ENCODE measurements at regions not wholly inside any gene's neighbourhood (a gene's known extent, or its start where the extent isn't known, plus 50 kb on each side); places are given as distances from the start of the nearest gene placed in this dataset.

DNA sequence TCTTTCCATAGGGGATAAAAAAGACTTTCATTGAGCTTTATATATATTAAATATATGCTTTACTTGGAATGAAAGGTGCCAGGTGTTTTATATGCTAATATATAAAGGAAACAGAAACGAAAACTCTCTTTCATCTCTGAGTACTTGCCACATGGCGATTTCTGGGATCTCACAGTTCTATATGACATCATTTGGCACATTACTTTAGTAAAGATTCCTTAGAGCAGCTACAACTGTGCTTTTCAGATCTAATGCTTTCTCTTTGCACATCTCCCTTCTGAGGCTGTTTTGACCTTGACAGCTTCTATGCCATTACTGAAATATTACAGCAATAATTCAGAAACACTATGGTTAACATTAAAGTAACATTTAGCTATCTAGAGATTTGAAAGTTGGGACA lies 1082.9 kb upstream of the CDH2 start:
- Mint-ChIP-seq H3K9me3 (ENCODE audit: unreplicated experiment) (no peaks in the 10 kb centered on the region), H3K27ac (ENCODE audit: low read depth, unreplicated experiment) (no peak overlapping the region), H3K4me3 (ENCODE audit: unreplicated experiment) (no peak overlapping the region), H3K4me1 (ENCODE audit: insufficient read depth, unreplicated experiment) (no peaks in the 10 kb centered on the region), H3K36me3 (ENCODE audit: insufficient read depth, unreplicated experiment) (no peaks in the 10 kb centered on the region), H3K27me3 (ENCODE audit: insufficient read depth, unreplicated experiment) (no peaks in the 10 kb centered on the region)
- intact Hi-C loops (cut with micrococcal nuclease): no loop called here
- no TSS peak for BruUV-seq (replicated peaks)
- TF ChIP-seq, protein P1, sequence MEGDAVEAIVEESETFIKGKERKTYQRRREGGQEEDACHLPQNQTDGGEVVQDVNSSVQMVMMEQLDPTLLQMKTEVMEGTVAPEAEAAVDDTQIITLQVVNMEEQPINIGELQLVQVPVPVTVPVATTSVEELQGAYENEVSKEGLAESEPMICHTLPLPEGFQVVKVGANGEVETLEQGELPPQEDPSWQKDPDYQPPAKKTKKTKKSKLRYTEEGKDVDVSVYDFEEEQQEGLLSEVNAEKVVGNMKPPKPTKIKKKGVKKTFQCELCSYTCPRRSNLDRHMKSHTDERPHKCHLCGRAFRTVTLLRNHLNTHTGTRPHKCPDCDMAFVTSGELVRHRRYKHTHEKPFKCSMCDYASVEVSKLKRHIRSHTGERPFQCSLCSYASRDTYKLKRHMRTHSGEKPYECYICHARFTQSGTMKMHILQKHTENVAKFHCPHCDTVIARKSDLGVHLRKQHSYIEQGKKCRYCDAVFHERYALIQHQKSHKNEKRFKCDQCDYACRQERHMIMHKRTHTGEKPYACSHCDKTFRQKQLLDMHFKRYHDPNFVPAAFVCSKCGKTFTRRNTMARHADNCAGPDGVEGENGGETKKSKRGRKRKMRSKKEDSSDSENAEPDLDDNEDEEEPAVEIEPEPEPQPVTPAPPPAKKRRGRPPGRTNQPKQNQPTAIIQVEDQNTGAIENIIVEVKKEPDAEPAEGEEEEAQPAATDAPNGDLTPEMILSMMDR (IDR thresholded peaks at IDR 0.05; ENCODE audit: unreplicated experiment): no peak
- CTCF ChIA-PET: interaction anchor here (0.6 to 1.1 kb wide), 3 partner anchors 16 to 223 kb away, joined by 3 to 4 read pairs (median 3); no protein-coding TSS in a partner anchor
- POLR2A ChIA-PET: no interaction called here
- DNase-seq (ENCODE audit: unreplicated experiment): no peak

- ChIA-PET CTCF (no interaction called here), POLR2A (interaction anchor here (0.6 kb wide), 1 partner anchor 47 kb away, joined by 4 read pairs; no protein-coding TSS in a partner anchor)
- no peaks in the 10 kb centered on the region for H3K9me3 Mint-ChIP-seq (ENCODE audit: unreplicated experiment)
- no peaks in the 10 kb centered on the region for H3K4me1 Mint-ChIP-seq (ENCODE audit: insufficient read depth, unreplicated experiment)
- H3K27me3 Mint-ChIP-seq (ENCODE audit: insufficient read depth, unreplicated experiment): no peaks in the 10 kb centered on the region
- H3K36me3 Mint-ChIP-seq (ENCODE audit: insufficient read depth, unreplicated experiment): no peaks in the 10 kb centered on the region
- DNase-seq (ENCODE audit: unreplicated experiment): no peak
- no peak overlapping the region for H3K27ac Mint-ChIP-seq (ENCODE audit: low read depth, unreplicated experiment)
- no peak overlapping the region for H3K4me3 Mint-ChIP-seq (ENCODE audit: unreplicated experiment)
- TF ChIP-seq, protein P1 (IDR thresholded peaks at IDR 0.05; ENCODE audit: unreplicated experiment): no peak
- no TSS peak for BruUV-seq (replicated peaks)
- intact Hi-C loops (cut with micrococcal nuclease): no loop called here
Measured at GRCh38 chr18:29254123-29254522, 1077.2 kb upstream of the CDH2 start.

DNA sequence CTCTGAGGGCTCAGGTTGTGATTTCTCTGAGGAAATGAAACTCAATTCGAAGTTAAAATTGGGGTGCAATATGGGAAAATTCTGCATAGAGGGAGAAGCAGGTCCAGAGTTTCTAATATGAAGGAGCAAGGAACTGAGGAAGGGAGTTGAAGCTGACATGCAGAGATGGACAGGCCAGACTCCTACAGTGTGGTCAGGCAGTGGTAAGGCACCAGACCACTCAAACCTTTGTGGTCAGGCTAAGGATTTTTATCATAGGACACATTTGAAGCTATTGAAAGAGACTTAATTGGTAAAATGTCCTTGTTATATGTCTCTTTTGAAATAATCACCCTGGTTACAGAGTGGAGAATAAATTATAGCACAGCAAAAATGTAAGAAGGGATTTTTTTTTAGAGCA lies 1074.8 kb upstream of the CDH2 start:
- CTCF ChIA-PET: interaction anchor here (0.6 kb wide), 1 partner anchor 247 kb away, joined by 5 read pairs; no protein-coding TSS in a partner anchor
- TF ChIP-seq, protein P1 (IDR thresholded peaks at IDR 0.05; ENCODE audit: unreplicated experiment): no peak
- no peak overlapping the region for H3K4me3 Mint-ChIP-seq (ENCODE audit: unreplicated experiment)

GRCh38 chr18:29250843-29251242 lies 1073.9 kb upstream of the CDH2 start:
- Mint-ChIP-seq H3K27ac (ENCODE audit: low read depth, unreplicated experiment) (no peak overlapping the region), H3K4me1 (ENCODE audit: insufficient read depth, unreplicated experiment) (no peaks in the 10 kb centered on the region), H3K27me3 (ENCODE audit: insufficient read depth, unreplicated experiment) (no peaks in the 10 kb centered on the region), H3K36me3 (ENCODE audit: insufficient read depth, unreplicated experiment) (no peaks in the 10 kb centered on the region), H3K4me3 (ENCODE audit: unreplicated experiment) (no peak overlapping the region), H3K9me3 (ENCODE audit: unreplicated experiment) (no peaks in the 10 kb centered on the region)
- no peak for DNase-seq (ENCODE audit: unreplicated experiment)
- ChIA-PET POLR2A (no interaction called here), CTCF (interaction anchor here (0.8 kb wide), 1 partner anchor 322 kb away, joined by 3 read pairs; no protein-coding TSS in a partner anchor)
- intact Hi-C loops (cut with micrococcal nuclease): no loop called here
- TF ChIP-seq, protein P1 (IDR thresholded peaks at IDR 0.05; ENCODE audit: unreplicated experiment): no peak
- no TSS peak for BruUV-seq (replicated peaks)

More for the DNA sequence above, 1074.8 kb upstream of the CDH2 start:
- Mint-ChIP-seq H3K27ac (ENCODE audit: low read depth, unreplicated experiment) (no peak overlapping the region), H3K4me1 (ENCODE audit: insufficient read depth, unreplicated experiment) (no peaks in the 10 kb centered on the region), H3K27me3 (ENCODE audit: insufficient read depth, unreplicated experiment) (no peaks in the 10 kb centered on the region), H3K9me3 (ENCODE audit: unreplicated experiment) (no peaks in the 10 kb centered on the region), H3K36me3 (ENCODE audit: insufficient read depth, unreplicated experiment) (no peaks in the 10 kb centered on the region)
- POLR2A ChIA-PET: no interaction called here
- no TSS peak for BruUV-seq (replicated peaks)
- intact Hi-C loops (cut with micrococcal nuclease): no loop called here
- DNase-seq (ENCODE audit: unreplicated experiment): no peak

All from MCF 10A (cell line).